Esophagus mucosa (tissue), 1 donor: ENCODE measurements at regions not wholly inside any gene's neighbourhood (a gene's known extent, or its start where the extent isn't known, plus 50 kb on each side); places are given as distances from the start of the nearest gene placed in this dataset.
"Not testable (repeated sequence)": the region's sequence is repeated elsewhere in the genome, so short reads cannot be mapped to it uniquely, and the experiment has no call there.

ENCODE experiments used
- ATAC-seq: fragments of 200-7000 bp; cut with Tn5 transposase; one replicate; pipeline ENCODE4 v1.9.1; 2020
- donor health status: DM: yes; HTN: yes; CAD: no.

GRCh38 chr15:70523616-70524015, 239.7 kb downstream of the UACA start:
- ATAC-seq, result no peak

GRCh38 chr15:70523192-70523591, 240.2 kb downstream of the UACA start:
- no peak for ATAC-seq

GRCh38 chr15:70522323-70522966, 240.9 kb downstream of the UACA start:
- no peak for ATAC-seq

- ATAC-seq, result no peak
These were observed 241.6 kb downstream of the UACA start for GRCh38 chr15:70521576-70522322.

- ATAC-seq, result no peak
These were observed 243.7 kb downstream of the UACA start for GRCh38 chr15:70519616-70520015.

- ATAC-seq, result no peak
These were observed 244.4 kb downstream of the UACA start for GRCh38 chr15:70519004-70519365.

GRCh38 chr15:70518201-70519003, 245.0 kb downstream of the UACA start:
- peak; percentile 83 for ATAC-seq

- peak; percentile 87 for ATAC-seq
These were observed 246.2 kb downstream of the UACA start for GRCh38 chr15:70517194-70517590.

- no peak for ATAC-seq
These were observed 246.8 kb downstream of the UACA start for GRCh38 chr15:70516408-70517193.

GRCh38 chr15:70514251-70514650, 249.1 kb downstream of the UACA start:
- no peak for ATAC-seq

- ATAC-seq, result no peak
These were observed 249.5 kb downstream of the UACA start for GRCh38 chr15:70513819-70514218.

GRCh38 chr15:70512772-70513362, 250.5 kb downstream of the UACA start:
- ATAC-seq, result peak; percentile 61

- not testable (repeated sequence) for ATAC-seq
These were observed 251.3 kb downstream of the UACA start for GRCh38 chr15:70511972-70512587.

- ATAC-seq, result no peak
These were observed 252.9 kb downstream of the UACA start for GRCh38 chr15:70510433-70510832.

GRCh38 chr15:70509731-70510143, 253.6 kb downstream of the UACA start:
- ATAC-seq, result peak; percentile 39

GRCh38 chr15:70509282-70509662, 254.1 kb downstream of the UACA start:
- ATAC-seq, result no peak

- peak; percentile 3 for ATAC-seq
These were observed 254.6 kb downstream of the UACA start for GRCh38 chr15:70508561-70509281.

- peak; percentile 67 for ATAC-seq
These were observed 255.5 kb downstream of the UACA start for GRCh38 chr15:70507772-70508371.

GRCh38 chr15:70505936-70506912, 257.1 kb downstream of the UACA start:
- ATAC-seq, result no peak
